ENCODE measurements at regions not wholly inside any gene's neighbourhood (a gene's known extent, or its start where the extent isn't known, plus 50 kb on each side); places are given as distances from the start of the nearest gene placed in this dataset.

- no peak overlapping the region for H3K27ac ChIP-seq
- WGBS, 2 donors, result 68 to 88% methylated on average over 1 of the region's 1 CpG
- H3K9me3 ChIP-seq, result no peaks in the 10 kb centered on the region
- DNase-seq, result no peak
- H3K36me3 ChIP-seq, result no peaks in the 10 kb centered on the region
- TF ChIP-seq POLR2A (IDR thresholded peaks at IDR 0.05) (no peak), CTCF (IDR thresholded peaks at IDR 0.05) (no peak)
- H3K27me3 ChIP-seq, result no peaks in the 10 kb centered on the region
- H3K4me3 ChIP-seq, result no peak overlapping the region
- no peaks in the 10 kb centered on the region for H3K4me1 ChIP-seq
- intact Hi-C loops (cut with DNase I), result no loop called here
Observed at GRCh38 chr3:34878488-34878887, 760.8 kb upstream of the ARPP21 start.

GRCh38 chr3:34881026-34881425 is 758.3 kb upstream of the ARPP21 start:
- Histone ChIP-seq H3K27ac (no peak overlapping the region), H3K4me3 (no peak overlapping the region)

DNA sequence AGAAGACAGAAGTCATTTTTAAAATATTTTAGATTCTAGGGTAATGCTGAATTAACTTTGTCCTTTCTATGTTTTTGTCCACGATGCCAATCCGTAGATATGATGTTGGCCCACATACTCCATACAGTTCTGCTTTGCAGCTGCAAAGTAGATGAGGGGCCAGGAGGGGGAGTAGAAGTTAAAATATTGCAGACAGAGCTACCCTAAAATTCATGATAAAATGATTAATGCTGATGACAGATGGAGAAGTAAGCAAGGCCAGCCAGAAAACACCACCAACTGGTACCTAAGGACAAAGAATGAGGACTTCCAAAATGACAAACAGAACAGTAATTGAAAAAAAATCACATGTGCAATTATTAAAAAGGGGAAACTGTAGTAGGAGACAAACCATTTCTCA is 756.6 kb upstream of the ARPP21 start:
- DNase-seq, result no peak
- H3K27me3 ChIP-seq, result no peaks in the 10 kb centered on the region
- H3K9me3 ChIP-seq, result no peaks in the 10 kb centered on the region
- no peaks in the 10 kb centered on the region for H3K36me3 ChIP-seq
- no peak overlapping the region for H3K27ac ChIP-seq
- peaks cover 0 to 6% (median 0%) of the 10 kb centered on the region in 3 donors for H3K4me1 ChIP-seq
- TF ChIP-seq CTCF (IDR thresholded peaks at IDR 0.05) (peak in 1 of 6 experiments; percentile 16), POLR2A (IDR thresholded peaks at IDR 0.05) (no peak)
- intact Hi-C loops (cut with DNase I), result no loop called here
- WGBS, 2 donors, result 81 to 90% methylated on average over 2 of the region's 2 CpGs
- H3K4me3 ChIP-seq, result no peak overlapping the region

More at GRCh38 chr3:34881026-34881425, 758.3 kb upstream of the ARPP21 start:
- H3K4me1 ChIP-seq, result no peaks in the 10 kb centered on the region
- no peaks in the 10 kb centered on the region for H3K36me3 ChIP-seq
- intact Hi-C loops (cut with DNase I), result no loop called here
- DNase-seq, result no peak
- WGBS, 2 donors, result 16 to 17% methylated on average over 1 of the region's 1 CpG
- H3K9me3 ChIP-seq, result no peaks in the 10 kb centered on the region
- TF ChIP-seq POLR2A (IDR thresholded peaks at IDR 0.05) (no peak), CTCF (IDR thresholded peaks at IDR 0.05) (no peak)
- no peaks in the 10 kb centered on the region for H3K27me3 ChIP-seq

DNA sequence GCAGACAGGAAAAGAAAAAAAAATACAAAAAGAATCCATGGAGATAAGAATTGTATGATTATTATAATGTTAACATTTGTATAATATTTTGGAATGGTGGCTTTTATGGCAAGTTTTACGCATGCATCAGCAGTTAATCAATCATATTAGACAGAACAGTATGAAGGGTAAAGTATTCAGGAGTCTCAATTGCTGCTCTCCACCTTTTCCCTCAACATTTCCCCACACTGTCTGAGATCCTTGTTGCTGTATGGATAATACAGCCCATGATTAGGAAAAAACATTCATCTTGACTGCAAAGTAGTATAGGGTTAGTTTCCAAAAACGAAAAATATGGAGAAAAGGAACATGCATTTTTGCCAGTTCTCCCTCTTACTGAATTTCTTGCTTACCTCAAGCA is 755.3 kb upstream of the ARPP21 start:
- Histone ChIP-seq H3K9me3 (no peaks in the 10 kb centered on the region), H3K4me1 (peaks cover 0 to 6% (median 0%) of the 10 kb centered on the region in 3 donors), H3K36me3 (no peaks in the 10 kb centered on the region), H3K27ac (no peak overlapping the region), H3K27me3 (no peaks in the 10 kb centered on the region), H3K4me3 (no peak overlapping the region)
- 70 to 73% methylated on average over 2 of the region's 2 CpGs for WGBS, 2 donors
- no peak for TF ChIP-seq POLR2A (IDR thresholded peaks at IDR 0.05)
- TF ChIP-seq CTCF (IDR thresholded peaks at IDR 0.05), result no peak
- intact Hi-C loops (cut with DNase I), result no loop called here
- DNase-seq, result no peak

DNA sequence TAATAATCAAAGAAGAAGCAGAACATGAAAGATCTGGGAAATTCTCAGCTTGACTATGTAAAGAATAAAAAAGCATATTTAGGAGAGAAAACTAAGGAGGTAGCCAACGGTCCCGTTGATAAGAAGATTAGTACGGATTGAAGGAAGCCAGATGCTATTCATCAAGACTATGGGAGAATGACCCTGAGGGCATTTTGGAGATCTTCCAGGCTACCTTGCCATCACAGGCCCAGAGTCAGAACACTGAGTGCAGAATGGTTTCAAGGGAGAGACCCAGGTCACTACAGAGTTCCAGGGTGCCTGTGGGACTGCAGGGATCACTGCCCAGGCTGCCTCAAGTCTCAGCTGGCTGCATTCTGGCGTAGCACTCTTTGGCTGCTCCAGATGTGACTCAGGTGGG is 752.9 kb upstream of the ARPP21 start:
- Histone ChIP-seq H3K27me3 (no peaks in the 10 kb centered on the region), H3K36me3 (no peaks in the 10 kb centered on the region), H3K27ac (no peak overlapping the region), H3K4me3 (no peak overlapping the region), H3K9me3 (no peaks in the 10 kb centered on the region), H3K4me1 (peaks cover 0 to 6% (median 0%) of the 10 kb centered on the region in 3 donors)
- intact Hi-C loops (cut with DNase I), result no loop called here
- TF ChIP-seq CTCF (IDR thresholded peaks at IDR 0.05) (no peak), POLR2A (IDR thresholded peaks at IDR 0.05) (no peak)
- DNase-seq, result no peak
- 18 to 37% methylated on average over 4 of the region's 4 CpGs for WGBS, 2 donors

All from esophagus squamous epithelium (tissue), 5 donors.